Inferior parietal cortex (tissue), 1 donor: ENCODE measurements at regions not wholly inside any gene's neighbourhood (a gene's known extent, or its start where the extent isn't known, plus 50 kb on each side); places are given as distances from the start of the nearest gene placed in this dataset.
A peak's percentile ranks its signal among the peaks of the same experiment; 100 is the strongest.

Experiments used
- DNase-seq: peaks from one replicate; pipeline ENCODE4 v3.0.0-alpha.2; 2016; ENCODE audit errors: extremely low spot score

DNA sequence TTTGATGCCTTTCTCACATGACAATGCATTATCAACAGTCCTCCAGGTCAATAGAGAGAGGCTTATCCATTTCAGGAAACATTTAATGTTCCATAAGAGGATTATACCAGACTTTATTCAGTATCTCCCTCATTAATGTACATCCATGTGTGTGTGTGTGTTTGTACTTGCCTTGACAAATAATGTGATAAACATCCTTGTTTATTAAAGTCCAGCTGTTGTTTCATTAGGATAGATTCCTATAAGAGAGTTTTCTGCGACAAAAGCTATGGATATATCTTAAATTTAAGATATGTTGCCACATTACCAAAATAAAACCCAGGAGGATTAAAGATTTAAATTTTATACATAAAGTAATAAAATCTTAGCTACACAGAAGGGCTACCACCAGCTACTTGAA, 492.6 kb downstream of the TOX3 start:
- DNase-seq = no peak

DNA sequence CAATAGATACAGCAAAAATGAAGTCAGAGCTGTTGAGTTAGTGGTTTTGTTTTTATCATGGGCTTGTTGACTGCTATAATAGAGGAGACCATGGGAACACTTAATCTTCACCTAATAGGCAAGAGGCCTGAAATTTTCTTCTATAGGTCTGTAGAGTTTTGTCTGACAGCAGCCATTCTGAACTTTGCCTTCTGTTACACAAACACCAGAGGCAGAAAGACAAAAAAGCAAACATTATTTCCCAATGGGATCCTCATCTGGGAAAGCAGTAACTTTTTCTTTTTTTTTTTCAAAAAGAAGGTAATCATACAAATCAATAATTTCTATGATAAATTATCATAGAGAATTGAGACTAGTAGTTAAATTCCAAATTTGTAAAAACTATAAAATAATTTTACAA, 494.1 kb downstream of the TOX3 start:
- no peak for DNase-seq

- DNase-seq = peak; percentile 56
Measured at GRCh38 chr16:52051414-52052172, 495.4 kb downstream of the TOX3 start.

DNA sequence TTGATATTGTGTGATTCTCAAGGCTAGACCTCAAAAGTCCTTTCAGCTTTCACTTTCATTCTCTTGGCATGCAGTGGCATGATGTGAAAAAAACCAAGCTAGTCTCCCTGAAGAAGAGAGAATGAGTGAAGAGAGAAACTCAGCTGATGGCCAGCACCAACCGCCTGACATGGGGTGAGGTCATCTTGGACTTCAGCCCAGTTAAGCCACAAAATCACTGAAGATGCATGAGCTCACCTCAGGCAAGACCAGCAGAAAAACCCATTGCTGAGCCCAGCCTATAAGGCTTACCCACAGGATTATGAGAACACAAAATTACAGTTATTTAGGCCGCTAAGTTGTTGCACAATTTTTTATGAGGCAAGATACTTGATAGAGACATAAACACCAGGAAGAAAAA, 496.5 kb downstream of the TOX3 start:
- no peak for DNase-seq

- no peak for DNase-seq
Measured at GRCh38 chr16:52035436-52035835, 511.5 kb downstream of the TOX3 start.

DNA sequence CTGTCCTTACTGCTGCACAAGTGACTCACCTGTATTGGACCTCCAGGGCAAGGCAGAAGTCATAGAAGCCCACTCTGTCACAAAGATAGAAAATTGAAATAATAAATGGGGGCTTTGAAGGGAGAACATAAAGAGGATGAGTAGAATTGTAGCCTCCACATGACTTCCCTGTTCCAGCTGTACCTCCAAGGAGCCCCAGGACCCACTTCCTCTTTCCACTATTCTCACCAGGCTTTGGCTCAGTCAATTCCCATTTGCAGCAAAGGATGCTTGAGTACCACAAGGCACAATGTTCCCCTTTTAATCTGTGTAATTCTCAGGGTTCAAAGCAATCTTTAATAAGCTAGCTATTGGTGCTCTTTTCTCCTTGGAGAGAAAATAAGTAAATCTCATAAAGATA, 512.1 kb downstream of the TOX3 start:
- DNase-seq = no peak

DNA sequence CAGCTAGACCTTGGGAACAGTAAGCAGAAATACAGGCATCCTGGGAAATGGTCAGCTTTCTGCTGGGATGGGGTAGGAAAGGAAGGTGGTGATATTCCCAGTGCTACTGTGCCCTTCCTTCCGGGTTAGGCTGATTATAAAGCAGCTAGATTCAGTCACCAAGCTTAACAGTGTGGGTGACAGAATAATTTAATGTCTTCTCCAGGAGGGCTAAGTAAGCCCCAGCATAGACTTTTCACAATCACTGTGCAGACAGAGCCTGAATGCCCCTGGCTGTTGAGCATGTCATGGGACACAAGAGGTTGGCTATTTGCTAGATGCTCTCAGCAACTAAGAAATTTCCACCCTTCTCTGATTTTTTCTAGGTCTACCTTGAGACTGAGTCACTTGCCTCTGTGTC, 513.0 kb downstream of the TOX3 start:
- DNase-seq = no peak

GRCh38 chr16:52022980-52023379, 524.0 kb downstream of the TOX3 start:
- DNase-seq = no peak

GRCh38 chr16:52022177-52022576, 524.8 kb downstream of the TOX3 start:
- DNase-seq = no peak

DNA sequence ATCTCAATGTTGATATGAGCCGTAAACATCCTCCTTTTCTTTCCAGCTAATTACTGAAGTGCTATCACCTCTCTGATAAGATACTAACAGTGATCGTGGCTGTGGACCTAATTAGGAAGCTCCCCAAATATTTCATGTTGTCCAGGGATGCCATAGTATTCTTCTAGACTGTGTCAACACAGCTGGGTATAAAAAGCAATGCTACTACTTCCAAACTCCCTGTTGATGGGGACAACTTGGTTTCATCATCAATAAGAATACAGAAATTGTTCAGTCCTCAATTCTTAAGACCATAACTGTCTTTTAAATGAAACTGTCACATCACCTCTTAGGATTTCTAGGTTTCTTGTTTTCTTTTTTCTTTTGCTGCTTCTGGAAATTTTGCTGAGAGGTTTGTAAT, 530.6 kb downstream of the TOX3 start:
- no peak for DNase-seq

- DNase-seq = no peak
Measured at GRCh38 chr16:52005551-52005950, 541.4 kb downstream of the TOX3 start.

DNA sequence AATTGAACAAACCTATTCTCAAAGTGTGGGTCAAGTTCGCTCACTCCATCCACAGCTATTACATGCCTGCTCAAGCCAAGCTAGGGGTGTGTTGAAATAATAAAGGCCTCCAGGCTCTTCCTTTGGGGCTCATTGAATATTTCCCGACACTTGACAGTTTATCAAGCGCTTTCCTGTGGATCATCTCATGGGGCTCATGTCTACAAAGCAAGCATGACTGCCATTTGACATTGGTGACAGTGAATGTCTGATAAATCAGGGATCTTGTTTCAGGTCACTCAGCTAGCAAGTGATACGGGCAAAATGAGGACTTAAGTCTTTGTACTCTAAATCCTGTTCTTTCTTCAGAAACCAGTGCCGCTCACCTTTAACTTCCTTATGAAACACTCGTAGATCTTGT, 542.6 kb downstream of the TOX3 start:
- no peak for DNase-seq

DNA sequence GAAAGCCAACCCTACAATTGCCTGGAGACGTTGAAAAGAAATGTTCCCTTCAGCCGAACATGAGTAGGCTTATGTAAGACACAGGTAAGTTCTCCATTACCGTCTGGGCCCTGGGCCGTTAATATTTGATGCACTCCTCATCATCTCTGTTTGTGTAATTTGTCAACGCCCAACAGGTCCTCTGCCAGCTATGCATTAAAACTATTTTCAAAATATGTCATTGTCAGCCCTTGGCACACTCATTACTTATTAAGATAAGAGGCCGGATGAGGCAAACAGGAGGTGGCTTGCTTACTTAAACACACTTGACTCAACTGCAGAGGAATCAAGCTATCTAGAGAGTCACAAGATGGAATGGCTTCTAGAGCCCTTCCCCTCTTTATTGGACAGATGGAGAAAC, 544.9 kb downstream of the TOX3 start:
- DNase-seq = no peak

DNA sequence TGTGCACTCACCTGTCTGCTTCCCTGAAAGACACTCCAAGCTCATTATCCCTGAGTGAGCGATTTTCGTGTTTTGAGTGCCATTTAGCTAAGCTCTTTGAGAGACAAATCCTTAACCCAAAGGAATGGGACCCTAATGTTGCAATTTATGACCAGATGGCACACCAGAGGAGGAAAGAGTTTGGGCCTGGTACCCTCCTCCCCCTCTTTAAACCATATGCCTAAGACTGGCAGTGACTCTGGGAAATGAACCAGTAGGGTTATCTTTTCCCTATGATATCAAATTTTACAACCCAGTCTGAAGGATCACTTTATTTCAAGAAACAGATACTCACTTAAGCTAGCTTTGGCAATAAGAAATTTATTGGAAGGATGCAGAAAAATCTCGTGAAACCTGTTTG, 550.4 kb downstream of the TOX3 start:
- no peak for DNase-seq

DNA sequence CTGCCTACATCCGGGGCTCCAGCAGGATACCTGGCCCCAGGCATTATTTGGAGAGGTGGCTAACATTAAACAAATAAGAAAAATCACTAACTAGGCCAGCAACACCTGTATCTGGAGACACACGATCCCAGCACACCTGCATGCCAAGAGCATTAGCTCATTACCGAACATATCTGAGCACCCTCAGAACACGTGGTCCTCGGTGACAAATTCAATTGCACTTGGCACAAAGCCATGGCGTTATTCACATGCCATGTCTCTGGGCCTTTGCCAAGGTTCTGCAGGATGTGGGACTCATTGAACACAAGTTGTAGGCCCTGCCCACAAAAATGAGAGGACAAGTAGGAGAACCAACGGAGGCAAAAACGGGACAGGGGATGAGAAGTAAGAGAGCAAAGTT, 552.3 kb downstream of the TOX3 start:
- DNase-seq = no peak

DNA sequence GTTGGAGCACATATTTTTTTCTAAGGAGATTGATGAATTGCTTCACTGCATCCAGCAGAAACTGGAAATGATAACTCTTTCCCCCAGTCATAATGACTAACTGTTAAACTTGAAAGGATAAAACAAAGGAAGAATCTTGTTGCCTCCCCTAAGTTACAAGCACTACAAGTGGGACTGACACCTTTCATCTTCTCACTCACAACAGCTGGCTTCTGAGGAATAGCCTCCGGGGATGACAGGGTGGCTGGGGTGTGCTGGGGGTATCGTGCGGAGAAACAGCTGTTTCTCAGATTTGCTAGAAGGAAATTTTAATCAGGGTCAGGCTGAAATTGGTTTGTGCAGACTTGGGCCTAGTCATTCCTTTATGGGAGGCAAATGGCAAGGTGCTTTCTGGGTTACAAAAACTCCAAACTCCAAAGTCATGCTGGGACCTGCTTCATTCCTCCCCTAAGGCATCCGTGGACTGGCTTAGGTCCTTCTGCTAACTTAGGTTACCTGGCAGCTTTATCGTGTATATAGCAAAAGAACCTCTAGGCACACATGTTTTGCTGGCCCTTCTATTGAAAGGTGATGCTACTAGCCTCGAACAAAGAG, 557.2 kb downstream of the TOX3 start:
- DNase-seq = no peak

DNA sequence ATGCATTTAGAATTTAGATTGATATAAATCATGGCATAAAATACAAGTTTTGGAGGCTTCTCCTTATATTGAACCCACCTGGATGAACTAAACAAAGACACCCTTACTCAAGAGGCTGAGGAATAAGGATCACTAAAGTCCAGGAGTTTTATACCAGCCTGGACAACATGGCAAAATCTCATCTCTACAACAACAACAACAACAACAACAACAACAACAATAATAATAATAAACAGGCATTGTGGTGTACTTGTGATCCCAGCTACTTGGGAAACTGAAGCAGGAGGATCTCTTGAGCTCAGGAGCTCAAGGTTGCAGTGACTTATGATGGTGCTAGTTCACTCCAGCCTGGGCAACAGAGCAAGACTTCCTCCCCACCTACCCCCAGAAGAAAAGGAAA, 558.0 kb downstream of the TOX3 start:
- DNase-seq = no peak

GRCh38 chr16:51987519-51987918, 559.4 kb downstream of the TOX3 start:
- DNase-seq = no peak

DNA sequence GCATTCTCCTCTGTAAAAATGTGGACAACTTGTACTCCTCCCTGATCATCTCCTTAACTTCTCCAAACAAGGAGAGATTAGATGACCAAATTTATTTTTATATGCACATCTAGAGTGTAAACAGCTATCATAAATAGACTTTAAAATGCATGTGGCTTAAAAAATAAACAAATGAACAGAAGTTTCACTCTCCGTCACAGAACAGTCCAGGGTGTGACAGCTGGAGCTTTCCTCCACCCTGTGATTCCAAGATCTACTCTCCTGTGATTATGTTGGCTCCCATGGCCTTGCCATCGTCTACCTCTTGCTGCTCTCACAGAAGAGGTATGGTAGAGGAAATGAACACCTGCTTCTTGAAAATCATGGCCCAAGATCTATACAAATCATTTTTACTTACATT, 560.2 kb downstream of the TOX3 start:
- no peak for DNase-seq

DNA sequence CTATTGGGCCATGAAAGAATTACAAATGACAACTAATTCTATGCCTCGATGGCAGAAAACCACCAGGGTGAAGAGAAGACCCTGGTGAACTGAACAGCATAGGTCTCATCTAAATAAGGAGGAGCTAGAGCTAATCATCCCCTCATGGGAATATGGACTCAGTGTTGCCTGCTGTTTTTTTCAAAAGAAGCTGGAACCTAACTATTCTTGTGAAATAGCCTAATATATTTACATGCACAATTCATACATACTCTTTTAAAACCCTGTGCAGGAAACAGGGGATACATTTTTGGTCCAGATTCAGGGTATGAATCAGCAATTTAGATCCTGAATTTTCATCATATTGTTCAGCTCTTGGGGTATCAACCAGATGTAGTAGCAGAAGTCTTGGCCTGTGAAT, 560.6 kb downstream of the TOX3 start:
- no peak for DNase-seq

DNA sequence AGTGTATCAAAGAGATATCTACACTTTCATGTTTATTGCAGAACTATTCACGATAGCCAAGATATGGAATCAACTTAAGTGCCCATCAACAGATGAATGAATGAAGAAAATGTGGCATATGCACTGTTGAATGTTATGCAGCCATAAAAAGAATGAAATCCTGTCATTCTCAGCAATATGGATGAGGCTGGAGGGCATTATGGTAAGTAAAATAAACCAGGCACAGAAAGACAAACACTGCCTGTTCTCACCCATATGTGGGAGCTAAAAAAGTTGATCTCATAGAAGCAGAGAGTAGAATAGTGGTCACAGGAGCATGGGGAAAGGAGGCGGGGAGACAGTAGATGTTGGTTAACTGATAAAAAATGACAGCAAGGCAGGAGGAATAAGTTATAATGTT, 561.8 kb downstream of the TOX3 start:
- no peak for DNase-seq

- DNase-seq = no peak
Measured at GRCh38 chr16:51984395-51984794, 562.5 kb downstream of the TOX3 start.

DNA sequence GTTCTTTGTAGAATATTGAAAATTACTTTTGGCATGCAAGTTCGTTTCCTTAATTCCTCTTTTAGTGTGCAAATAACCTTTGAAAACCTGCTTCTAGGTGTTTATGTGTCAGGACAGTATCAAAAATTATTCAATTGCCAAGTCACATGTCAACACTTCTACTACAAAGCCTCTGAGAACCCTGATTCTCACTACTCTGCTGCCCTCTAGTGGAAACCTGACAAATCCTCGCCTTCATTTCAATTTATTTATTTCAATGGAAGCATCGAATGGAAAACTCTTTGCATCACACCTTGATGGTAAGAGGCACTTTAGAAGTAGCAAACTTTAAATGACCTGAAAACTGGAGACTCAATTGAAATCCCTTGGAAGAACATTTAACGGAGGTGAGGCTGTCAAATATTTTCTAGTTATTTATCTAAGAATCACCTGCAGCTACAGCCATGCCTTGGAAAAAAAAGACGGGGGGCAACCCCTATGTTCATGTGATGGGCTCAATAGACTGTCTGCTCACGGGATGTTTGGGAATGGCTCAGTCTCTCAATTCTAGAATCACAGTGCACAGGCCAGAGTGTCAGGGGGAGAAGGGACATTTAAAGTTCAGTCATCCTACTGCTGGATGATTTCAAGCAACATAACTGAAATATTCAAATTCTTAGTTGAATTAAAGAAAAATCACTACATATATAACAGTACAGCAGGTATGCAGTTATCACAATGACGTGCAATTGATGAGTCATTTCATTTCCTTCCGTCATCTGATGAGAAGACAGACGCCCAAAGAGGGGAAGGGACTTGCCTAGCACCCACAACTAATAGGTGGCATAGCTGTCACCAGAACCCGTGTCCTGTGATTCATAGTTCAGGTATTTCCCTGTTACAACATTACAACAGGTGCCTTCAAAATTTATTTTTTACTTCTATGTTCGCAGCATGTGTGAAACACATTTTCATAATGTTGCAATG, 563.9 kb downstream of the TOX3 start:
- DNase-seq = peak; percentile 95
